Stimulated activated memory B cell treated with anti-CD40 and anti-IgM and Interleukin-4, amounts not matched to agents 10 μg/mL and 1 μg/mL and 100 μg/mL, for 72 hours (primary cell): ENCODE measurements at regions not wholly inside any gene's neighbourhood (a gene's known extent, or its start where the extent isn't known, plus 50 kb on each side); places are given as distances from the start of the nearest gene placed in this dataset.
"Not testable (repeated sequence)": the region's sequence is repeated elsewhere in the genome, so short reads cannot be mapped to it uniquely, and the experiment has no call there.

Experiments used
- ATAC-seq: fragments of 150-1000 bp; cut with Tn5 transposase; 2 replicates; pipeline ENCODE4 v1.10.0; 2021
- H3K27ac Mint-ChIP-seq: one replicate; pipeline ENCODE4 v1.8.0; 2022; ENCODE audit warnings: mild to moderate bottlenecking, mixed read lengths
- H3K27me3 Mint-ChIP-seq: one replicate; pipeline ENCODE4 v1.8.0; 2022; ENCODE audit warnings: mixed read lengths
- H3K36me3 Mint-ChIP-seq: one replicate; pipeline ENCODE4 v1.8.0; 2022; ENCODE audit warnings: mixed read lengths
- H3K4me1 Mint-ChIP-seq: one replicate; pipeline ENCODE4 v1.8.0; 2022; ENCODE audit warnings: mixed read lengths
- H3K4me3 Mint-ChIP-seq: one replicate; pipeline ENCODE4 v1.8.0; 2022; ENCODE audit warnings: mild to moderate bottlenecking, moderate library complexity, mixed read lengths
- H3K9me3 Mint-ChIP-seq: one replicate; pipeline ENCODE4 v1.8.0; 2022; ENCODE audit warnings: mixed read lengths

GRCh38 chr2:137893145-137893544 lies 71.1 kb upstream of the HNMT start:
- Mint-ChIP-seq H3K27me3 (no peaks in the 10 kb centered on the region), H3K9me3 (no peaks in the 10 kb centered on the region), H3K4me1 (no peaks in the 10 kb centered on the region), H3K4me3 (no peak overlapping the region), H3K36me3 (no peaks in the 10 kb centered on the region), H3K27ac (no peak overlapping the region)
- no peak for ATAC-seq

GRCh38 chr2:137896467-137896866 lies 67.8 kb upstream of the HNMT start:
- no peaks in the 10 kb centered on the region for H3K4me1 Mint-ChIP-seq
- no peaks in the 10 kb centered on the region for H3K27me3 Mint-ChIP-seq
- no peaks in the 10 kb centered on the region for H3K36me3 Mint-ChIP-seq
- no peak for ATAC-seq
- no peak overlapping the region for H3K27ac Mint-ChIP-seq
- no peaks in the 10 kb centered on the region for H3K9me3 Mint-ChIP-seq
- no peak overlapping the region for H3K4me3 Mint-ChIP-seq

DNA sequence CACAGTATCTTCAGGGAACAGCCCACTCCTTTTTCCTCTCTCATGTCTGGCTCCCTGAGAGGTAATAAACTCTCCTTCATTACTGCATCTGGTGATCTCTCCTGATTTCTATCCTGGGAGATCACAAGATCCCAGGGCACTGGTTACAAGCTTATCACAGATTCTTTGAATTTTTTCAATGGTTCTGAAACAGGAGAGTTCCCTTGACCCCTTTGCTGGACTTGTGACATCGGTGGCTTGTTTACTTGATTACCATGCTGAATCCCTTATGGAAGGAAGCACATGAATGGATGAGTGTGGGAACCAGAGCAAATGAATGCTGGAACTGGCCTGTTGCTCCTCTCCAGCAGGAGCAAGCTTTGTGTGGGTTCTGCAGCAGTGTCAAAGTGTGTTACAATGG lies 67.2 kb upstream of the HNMT start:
- H3K4me3 Mint-ChIP-seq = no peak overlapping the region
- no peaks in the 10 kb centered on the region for H3K36me3 Mint-ChIP-seq
- H3K4me1 Mint-ChIP-seq = no peaks in the 10 kb centered on the region
- no peak for ATAC-seq
- H3K27ac Mint-ChIP-seq = no peak overlapping the region
- H3K27me3 Mint-ChIP-seq = no peaks in the 10 kb centered on the region
- H3K9me3 Mint-ChIP-seq = no peaks in the 10 kb centered on the region

- Mint-ChIP-seq H3K36me3 (no peaks in the 10 kb centered on the region), H3K4me1 (no peaks in the 10 kb centered on the region), H3K9me3 (no peaks in the 10 kb centered on the region), H3K27me3 (no peaks in the 10 kb centered on the region), H3K4me3 (no peak overlapping the region), H3K27ac (no peak overlapping the region)
- no peak for ATAC-seq
Observed at GRCh38 chr2:137900421-137901141, 63.7 kb upstream of the HNMT start.

- no peaks in the 10 kb centered on the region for H3K9me3 Mint-ChIP-seq
- H3K27ac Mint-ChIP-seq = no peak overlapping the region
Observed at GRCh38 chr2:137910641-137911040, 53.6 kb upstream of the HNMT start.

DNA sequence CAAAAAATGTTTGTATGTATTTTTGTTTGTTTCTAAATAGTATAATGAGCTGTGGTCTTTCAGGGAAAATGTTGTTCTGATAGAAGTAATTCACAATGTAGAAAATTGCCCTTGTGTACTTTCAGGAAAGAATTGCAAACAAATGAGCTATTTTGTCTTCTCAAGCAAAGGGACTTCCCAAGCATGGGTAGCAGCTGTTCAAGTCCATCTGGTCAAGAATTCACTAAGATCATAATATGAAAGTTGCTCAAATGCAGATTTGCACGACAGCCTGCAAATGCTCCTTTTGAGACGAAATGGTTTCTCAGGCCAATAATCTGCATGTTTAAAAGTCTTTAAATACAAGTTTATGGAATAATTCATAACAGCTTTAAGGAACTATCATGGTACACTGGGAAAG lies 51.9 kb upstream of the HNMT start:
- no peak for ATAC-seq
- Mint-ChIP-seq H3K9me3 (no peaks in the 10 kb centered on the region), H3K36me3 (no peaks in the 10 kb centered on the region), H3K4me1 (no peaks in the 10 kb centered on the region), H3K27me3 (peaks cover 11% of the 10 kb centered on the region), H3K4me3 (no peak overlapping the region), H3K27ac (no peak overlapping the region)

More at GRCh38 chr2:137910641-137911040, 53.6 kb upstream of the HNMT start:
- no peak overlapping the region for H3K4me3 Mint-ChIP-seq
- H3K36me3 Mint-ChIP-seq = no peaks in the 10 kb centered on the region
- H3K27me3 Mint-ChIP-seq = peaks cover 11% of the 10 kb centered on the region
- H3K4me1 Mint-ChIP-seq = no peaks in the 10 kb centered on the region
- ATAC-seq = no peak

- no peak overlapping the region for H3K27ac Mint-ChIP-seq
- H3K9me3 Mint-ChIP-seq = no peaks in the 10 kb centered on the region
- no peak for ATAC-seq
- H3K4me1 Mint-ChIP-seq = no peaks in the 10 kb centered on the region
- no peaks in the 10 kb centered on the region for H3K36me3 Mint-ChIP-seq
- no peak overlapping the region for H3K4me3 Mint-ChIP-seq
- H3K27me3 Mint-ChIP-seq = peaks cover 11% of the 10 kb centered on the region
Observed at GRCh38 chr2:137913169-137913568, 51.1 kb upstream of the HNMT start.

- not testable (repeated sequence) for ATAC-seq, H3K27ac Mint-ChIP-seq
Observed at GRCh38 chr2:137913648-137914047, 50.6 kb upstream of the HNMT start.

More at GRCh38 chr2:137913648-137914047, 50.6 kb upstream of the HNMT start:
- not testable (repeated sequence) for H3K9me3 Mint-ChIP-seq, H3K4me1 Mint-ChIP-seq, H3K36me3 Mint-ChIP-seq, H3K4me3 Mint-ChIP-seq
- H3K27me3 Mint-ChIP-seq = peaks cover 11% of the 10 kb centered on the region
